ENCODE measurements at regions not wholly inside any gene's neighbourhood (a gene's known extent, or its start where the extent isn't known, plus 50 kb on each side); places are given as distances from the start of the nearest gene placed in this dataset.

DNA sequence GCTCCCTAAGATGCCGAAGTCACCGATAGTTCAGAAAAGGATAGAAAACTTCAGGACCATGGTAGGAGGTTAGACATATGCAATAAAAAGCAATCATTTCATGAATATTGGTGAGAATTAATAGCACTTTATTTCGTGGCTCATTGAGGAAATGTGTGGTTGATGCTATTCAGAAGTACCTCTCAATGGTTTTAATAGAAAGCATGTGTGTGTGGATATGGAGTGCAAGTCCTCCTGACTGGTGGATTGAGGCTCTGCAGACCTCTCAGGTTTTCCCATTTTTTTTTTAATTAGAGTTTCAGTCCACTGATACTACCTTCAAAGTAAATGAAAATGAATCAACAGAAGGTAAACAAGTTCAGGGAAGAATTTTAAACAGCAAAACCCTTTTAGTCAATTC is 384.3 kb upstream of the RARB start:
- Histone ChIP-seq H3K79me1 (ENCODE audit: low read depth in 1 of 2, low read length in 2 of 2) (no peaks in the 10 kb centered on the region), H3K56ac (ENCODE audit: extremely low read depth, insufficient read depth, low read length) (no peak overlapping the region), H3K4me1 (ENCODE audit: control insufficient read depth, insufficient read depth, low read length) (no peaks in the 10 kb centered on the region), H3K36me3 (ENCODE audit: control insufficient read depth, insufficient read depth, low read length) (no peaks in the 10 kb centered on the region), H2BK120ac (ENCODE audit: low read depth, low read length) (no peak overlapping the region), H3K23ac (ENCODE audit: low read depth, low read length) (no peak overlapping the region), H2AFZ (replicated peaks; ENCODE audit: low read length, poor library complexity) (no peak overlapping the region), H4K20me1 (ENCODE audit: insufficient read depth, low read length) (no peaks in the 10 kb centered on the region), H3K27ac (ENCODE audit: insufficient read depth, low read length) (no peak overlapping the region), H3K14ac (replicated peaks; ENCODE audit: low read depth, low read length) (no peak overlapping the region), H4K5ac (ENCODE audit: low read depth, low read length) (no peak overlapping the region), H3K9ac (ENCODE audit: low read depth, low read length) (no peak overlapping the region), H2AK5ac (ENCODE audit: low read depth, low read length) (no peak overlapping the region), H2BK15ac (ENCODE audit: low read depth, low read length) (no peak overlapping the region), H2BK5ac (ENCODE audit: low read depth, low read length, poor library complexity, severe bottlenecking) (no peak overlapping the region), H2AK9ac (replicated peaks; ENCODE audit: low read depth, low read length, poor library complexity) (no peak overlapping the region), H3K4ac (ENCODE audit: low read depth, low read length) (no peak overlapping the region), H3K9me3 (ENCODE audit: control insufficient read depth, insufficient read depth, low read length) (no peaks in the 10 kb centered on the region), H3K4me2 (ENCODE audit: low read depth, low read length) (no peak overlapping the region), H3K18ac (ENCODE audit: low read depth, low read length) (no peak overlapping the region), H3K27me3 (ENCODE audit: control insufficient read depth, insufficient read depth, low read length) (no peaks in the 10 kb centered on the region), H4K91ac (ENCODE audit: insufficient read depth, low read depth, low read length) (no peak overlapping the region), H4K8ac (ENCODE audit: low read depth in 2 of 2, low read length in 2 of 2) (no peak overlapping the region), H3K4me3 (ENCODE audit: insufficient read depth, low read depth, low read length) (no peak overlapping the region), H2BK20ac (ENCODE audit: low read depth, low read length) (no peak overlapping the region), H3K9me1 (ENCODE audit: insufficient read depth, low read length) (no peaks in the 10 kb centered on the region)
- ChIA-PET CTCF (no interaction called here), POLR2A (ENCODE audit: unreplicated experiment) (no interaction called here)
- intact Hi-C loops (cut with micrococcal nuclease): no loop called here
- in situ Hi-C loops (cut with MboI; ENCODE audit: low sequenced_read_pairs): no loop called here
- WGBS, 2 experiments (ENCODE audit: extremely low coverage in 2 of 2, insufficient read length in 1 of 2): 100% methylated on average over 2 of the region's 3 CpGs; no CpG with 5 or more reads in 1 of the 2 experiments
- ATAC-seq (ENCODE audit: low read depth): no peak
- dilution Hi-C loops (cut with HindIII; ENCODE audit: low sequenced_read_pairs, unreplicated experiment): no loop called here
- no TSS peak for BruUV-seq (replicated peaks)
- DNase-seq: no peak
- TF ChIP-seq RCOR1 (IDR thresholded peaks at IDR 0.05; ENCODE audit: insufficient replicate concordance, low read length): no peak
- no peak for TF ChIP-seq CEBPB (IDR thresholded peaks at IDR 0.05; ENCODE audit: low read depth, low read length)
- TF ChIP-seq NFE2L2 (IDR thresholded peaks at IDR 0.05; ENCODE audit: low read depth, low read length): no peak
- TF ChIP-seq BHLHE40 (IDR thresholded peaks at IDR 0.05; ENCODE audit: low read depth, low read length): no peak
- TF ChIP-seq, protein P1, sequence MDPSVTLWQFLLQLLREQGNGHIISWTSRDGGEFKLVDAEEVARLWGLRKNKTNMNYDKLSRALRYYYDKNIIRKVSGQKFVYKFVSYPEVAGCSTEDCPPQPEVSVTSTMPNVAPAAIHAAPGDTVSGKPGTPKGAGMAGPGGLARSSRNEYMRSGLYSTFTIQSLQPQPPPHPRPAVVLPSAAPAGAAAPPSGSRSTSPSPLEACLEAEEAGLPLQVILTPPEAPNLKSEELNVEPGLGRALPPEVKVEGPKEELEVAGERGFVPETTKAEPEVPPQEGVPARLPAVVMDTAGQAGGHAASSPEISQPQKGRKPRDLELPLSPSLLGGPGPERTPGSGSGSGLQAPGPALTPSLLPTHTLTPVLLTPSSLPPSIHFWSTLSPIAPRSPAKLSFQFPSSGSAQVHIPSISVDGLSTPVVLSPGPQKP (IDR thresholded peaks at IDR 0.05; ENCODE audit: borderline replicate concordance, low read depth, low read length): no peak
- TF ChIP-seq MAZ (IDR thresholded peaks at IDR 0.05; ENCODE audit: borderline replicate concordance, low read depth, low read length): no peak
- no peak for TF ChIP-seq FOS (IDR thresholded peaks at IDR 0.05; ENCODE audit: low read depth, low read length)
